Esophagus squamous epithelium (tissue), 4 donors: ENCODE measurements at regions not wholly inside any gene's neighbourhood (a gene's known extent, or its start where the extent isn't known, plus 50 kb on each side); places are given as distances from the start of the nearest gene placed in this dataset.

ENCODE experiments used
- POLR2A ChIP-seq, 4 donors: fragments of 450-650 bp; IDR thresholded peaks; one replicate each; pipeline ENCODE4 v1.6.1; 2017; ENCODE audit warnings: antibody characterized with exemption in 4 of 4, mild to moderate bottlenecking in 4 of 4, moderate library complexity in 3 of 4
- TF ChIP-seq, protein P1 (sequence below), 6 experiments: fragments of 450-650 bp in 4 of 6; fragments of 200-600 bp in 2 of 6; sonication (generic) in 2 of 6; IDR thresholded peaks; one replicate each; pipeline ENCODE4 v1.5.1; 2016 to 2019; ENCODE audit warnings: antibody characterized with exemption in 6 of 6, mild to moderate bottlenecking in 4 of 6, moderate library complexity in 4 of 6

GRCh38 chr11:26827567-26828081 lies 105.8 kb upstream of the SLC5A12 start:
- TF ChIP-seq, protein P1, sequence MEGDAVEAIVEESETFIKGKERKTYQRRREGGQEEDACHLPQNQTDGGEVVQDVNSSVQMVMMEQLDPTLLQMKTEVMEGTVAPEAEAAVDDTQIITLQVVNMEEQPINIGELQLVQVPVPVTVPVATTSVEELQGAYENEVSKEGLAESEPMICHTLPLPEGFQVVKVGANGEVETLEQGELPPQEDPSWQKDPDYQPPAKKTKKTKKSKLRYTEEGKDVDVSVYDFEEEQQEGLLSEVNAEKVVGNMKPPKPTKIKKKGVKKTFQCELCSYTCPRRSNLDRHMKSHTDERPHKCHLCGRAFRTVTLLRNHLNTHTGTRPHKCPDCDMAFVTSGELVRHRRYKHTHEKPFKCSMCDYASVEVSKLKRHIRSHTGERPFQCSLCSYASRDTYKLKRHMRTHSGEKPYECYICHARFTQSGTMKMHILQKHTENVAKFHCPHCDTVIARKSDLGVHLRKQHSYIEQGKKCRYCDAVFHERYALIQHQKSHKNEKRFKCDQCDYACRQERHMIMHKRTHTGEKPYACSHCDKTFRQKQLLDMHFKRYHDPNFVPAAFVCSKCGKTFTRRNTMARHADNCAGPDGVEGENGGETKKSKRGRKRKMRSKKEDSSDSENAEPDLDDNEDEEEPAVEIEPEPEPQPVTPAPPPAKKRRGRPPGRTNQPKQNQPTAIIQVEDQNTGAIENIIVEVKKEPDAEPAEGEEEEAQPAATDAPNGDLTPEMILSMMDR (IDR thresholded peaks at IDR 0.05), result no peak
- no peak for TF ChIP-seq POLR2A (IDR thresholded peaks at IDR 0.05)
